Tibial nerve (tissue), 4 donors: ENCODE measurements at regions not wholly inside any gene's neighbourhood (a gene's known extent, or its start where the extent isn't known, plus 50 kb on each side); places are given as distances from the start of the nearest gene placed in this dataset.

Source experiments
- DNase-seq, 2 donors: peaks; one replicate each; pipeline ENCODE4 v3.0.0-alpha.2; 2019; ENCODE audit warnings: low spot score in 2 of 2
- H3K27ac ChIP-seq, 4 donors: fragments of 200-600 bp; sonication (generic) in 3 of 4; one replicate each; pipeline ENCODE4 v1.5.1; 2017 to 2019; ENCODE audit warnings: mild to moderate bottlenecking in 1 of 4
- H3K27me3 ChIP-seq, 2 donors: fragments of 200-600 bp; sonication (generic) in 1 of 2; one replicate each; pipeline versions ENCODE4 v1.5.1 to v1.6.0; 2017 to 2019
- H3K36me3 ChIP-seq, 3 donors: fragments of 200-600 bp; sonication (generic); one replicate each; pipeline ENCODE4 v1.5.1; 2018 to 2019
- H3K4me1 ChIP-seq, 4 donors: fragments of 200-600 bp; sonication (generic) in 3 of 4; one replicate each; pipeline ENCODE4 v1.5.1; 2017 to 2019
- H3K4me3 ChIP-seq, 4 donors: fragments of 200-600 bp; sonication (generic) in 3 of 4; one replicate each; pipeline ENCODE4 v1.5.1; 2017 to 2019; ENCODE audit warnings: mild to moderate bottlenecking in 1 of 4, moderate library complexity in 1 of 4
- H3K9me3 ChIP-seq, 4 donors: fragments of 200-600 bp; sonication (generic) in 3 of 4; one replicate each; pipeline ENCODE4 v1.5.1; 2017 to 2019
- EP300 ChIP-seq, 2 donors: sonication (generic); formaldehyde crosslinking; IDR thresholded peaks; one replicate each; pipeline ENCODE4 v1.6.1; 2017; ENCODE audit warnings: antibody characterized with exemption in 2 of 2, mild to moderate bottlenecking in 1 of 2
- POLR2A ChIP-seq, 2 donors: fragments of 450-650 bp; IDR thresholded peaks; one replicate each; pipeline ENCODE4 v1.6.1; 2017; ENCODE audit warnings: antibody characterized with exemption in 2 of 2, mild to moderate bottlenecking in 2 of 2, moderate library complexity in 2 of 2
- WGBS, 2 donors: methylation state at CpG; one replicate each; pipeline ENCODE4 v1.1.5; 2018; 5-methylcytosine and 5-hydroxymethylcytosine counted together
- TF ChIP-seq, protein P1 (sequence below), 5 experiments: fragments of 200-600 bp in 3 of 5; fragments of 450-650 bp in 2 of 5; sonication (generic) in 3 of 5; IDR thresholded peaks; one replicate each; pipeline ENCODE4 v1.5.1; 2016 to 2019; ENCODE audit warnings: antibody characterized with exemption in 5 of 5, mild to moderate bottlenecking in 3 of 5, moderate library complexity in 2 of 5

DNA sequence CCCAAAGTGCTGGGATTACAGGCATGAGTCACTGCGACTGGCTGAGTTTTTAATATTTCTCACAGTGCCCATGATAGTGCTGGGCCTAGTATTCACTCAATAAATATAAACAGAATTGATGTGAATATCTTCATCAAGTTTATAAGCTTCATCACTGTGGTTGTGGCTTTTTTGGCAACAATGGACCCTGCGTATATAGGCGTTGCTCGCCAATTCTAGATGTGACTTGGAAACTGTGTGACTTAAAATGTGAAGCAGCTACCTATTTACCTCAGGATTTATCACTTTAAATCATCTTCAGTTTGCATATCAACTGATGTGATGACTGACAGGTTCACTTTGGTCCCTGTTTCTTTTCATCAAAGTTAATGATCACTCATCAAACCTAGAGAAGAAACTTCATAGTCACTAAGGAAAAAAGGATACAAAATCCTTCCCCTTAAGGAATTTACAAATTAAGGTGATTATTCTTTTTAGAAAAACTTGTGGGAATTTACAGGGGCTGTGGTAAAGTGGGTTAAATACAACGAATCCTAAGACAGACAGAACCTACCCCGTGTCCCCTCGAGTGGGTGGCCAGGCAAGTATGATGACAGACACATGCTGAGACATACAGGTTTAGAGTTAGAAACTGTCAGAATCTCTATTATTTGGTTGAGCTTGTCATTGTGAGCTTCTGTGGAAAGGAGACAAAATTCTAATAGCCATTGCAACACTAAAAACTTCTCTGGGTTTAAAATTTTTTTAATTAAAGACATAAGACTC lies 101.3 kb downstream of the AKAP11 start:
- Histone ChIP-seq H3K27ac (no peak overlapping the region), H3K36me3 (no peaks in the 10 kb centered on the region), H3K27me3 (no peaks in the 10 kb centered on the region), H3K4me3 (no peak overlapping the region), H3K4me1 (no peaks in the 10 kb centered on the region), H3K9me3 (peaks cover 0 to 5% (median 0%) of the 10 kb centered on the region in 4 donors)
- DNase-seq, result no peak
- 79 to 88% methylated on average over 7 of the region's 7 CpGs for WGBS, 2 donors
- TF ChIP-seq EP300 (IDR thresholded peaks at IDR 0.05) (no peak), POLR2A (IDR thresholded peaks at IDR 0.05) (no peak)
- TF ChIP-seq, protein P1, sequence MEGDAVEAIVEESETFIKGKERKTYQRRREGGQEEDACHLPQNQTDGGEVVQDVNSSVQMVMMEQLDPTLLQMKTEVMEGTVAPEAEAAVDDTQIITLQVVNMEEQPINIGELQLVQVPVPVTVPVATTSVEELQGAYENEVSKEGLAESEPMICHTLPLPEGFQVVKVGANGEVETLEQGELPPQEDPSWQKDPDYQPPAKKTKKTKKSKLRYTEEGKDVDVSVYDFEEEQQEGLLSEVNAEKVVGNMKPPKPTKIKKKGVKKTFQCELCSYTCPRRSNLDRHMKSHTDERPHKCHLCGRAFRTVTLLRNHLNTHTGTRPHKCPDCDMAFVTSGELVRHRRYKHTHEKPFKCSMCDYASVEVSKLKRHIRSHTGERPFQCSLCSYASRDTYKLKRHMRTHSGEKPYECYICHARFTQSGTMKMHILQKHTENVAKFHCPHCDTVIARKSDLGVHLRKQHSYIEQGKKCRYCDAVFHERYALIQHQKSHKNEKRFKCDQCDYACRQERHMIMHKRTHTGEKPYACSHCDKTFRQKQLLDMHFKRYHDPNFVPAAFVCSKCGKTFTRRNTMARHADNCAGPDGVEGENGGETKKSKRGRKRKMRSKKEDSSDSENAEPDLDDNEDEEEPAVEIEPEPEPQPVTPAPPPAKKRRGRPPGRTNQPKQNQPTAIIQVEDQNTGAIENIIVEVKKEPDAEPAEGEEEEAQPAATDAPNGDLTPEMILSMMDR (IDR thresholded peaks at IDR 0.05), result no peak

DNA sequence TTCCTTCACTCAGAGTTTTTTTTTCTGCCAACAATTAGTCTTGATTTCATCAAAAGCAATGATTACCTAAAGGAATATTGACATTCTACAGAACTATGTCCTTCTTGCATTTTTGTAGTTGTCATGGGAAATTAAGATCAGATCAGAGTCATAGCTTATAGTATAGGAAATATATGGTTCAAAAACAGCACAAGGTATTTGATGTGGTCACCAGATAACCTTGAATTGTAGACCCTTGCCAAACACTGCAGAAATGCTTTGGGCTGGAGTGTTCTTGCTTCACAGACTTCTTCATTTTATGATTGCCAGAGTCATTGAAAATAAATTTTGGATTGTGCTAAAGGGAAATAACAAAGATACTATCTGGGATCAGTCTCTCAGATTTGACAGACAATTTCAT lies 103.7 kb downstream of the AKAP11 start:
- Histone ChIP-seq H3K9me3 (peaks cover 0 to 5% (median 0%) of the 10 kb centered on the region in 4 donors), H3K27ac (no peak overlapping the region), H3K4me1 (no peaks in the 10 kb centered on the region), H3K4me3 (no peak overlapping the region), H3K27me3 (no peaks in the 10 kb centered on the region), H3K36me3 (no peaks in the 10 kb centered on the region)
- DNase-seq, result no peak
- TF ChIP-seq, protein P1 (IDR thresholded peaks at IDR 0.05), result no peak
- no peak for TF ChIP-seq EP300 (IDR thresholded peaks at IDR 0.05)
- TF ChIP-seq POLR2A (IDR thresholded peaks at IDR 0.05), result no peak

DNA sequence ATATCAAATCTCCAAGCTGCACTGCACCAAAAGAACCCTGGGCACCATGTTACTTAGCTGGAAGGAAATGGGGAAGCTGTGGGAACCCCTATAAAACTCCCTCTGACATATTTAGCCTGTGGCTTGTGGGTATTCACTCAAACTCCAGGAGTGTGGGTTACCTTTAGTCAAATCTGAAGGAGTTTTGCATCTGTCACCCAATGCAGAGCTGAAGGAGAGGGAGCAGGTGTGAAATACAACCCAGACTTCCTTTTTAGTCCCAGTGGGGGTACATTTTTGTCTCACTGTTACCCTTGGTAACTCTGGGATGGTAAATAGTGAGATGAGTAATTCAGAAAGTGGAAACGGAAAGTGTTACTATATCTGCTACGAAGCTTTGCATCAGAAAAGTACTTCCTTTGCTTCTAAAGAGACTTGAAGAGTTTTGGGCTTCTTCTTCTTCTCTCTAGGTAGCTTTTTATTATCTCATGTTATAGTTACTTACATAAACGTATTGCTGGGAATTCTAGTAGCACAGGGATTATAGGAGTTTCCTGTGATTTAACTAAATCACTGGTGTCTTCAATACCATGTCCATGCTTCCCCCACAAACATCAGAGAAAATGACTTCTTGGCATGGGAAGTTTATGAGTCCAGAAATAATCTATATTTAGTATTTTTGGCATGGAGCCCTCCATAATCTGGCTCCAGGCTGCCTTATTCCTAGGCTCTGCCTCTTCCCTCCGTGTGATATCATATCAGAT lies 105.9 kb downstream of the AKAP11 start:
- WGBS, 2 donors, result 43 to 61% methylated on average over 4 of the region's 4 CpGs
- DNase-seq, result no peak
- H3K4me3 ChIP-seq, result no peak overlapping the region
- no peaks in the 10 kb centered on the region for H3K36me3 ChIP-seq
- no peak overlapping the region for H3K27ac ChIP-seq
- H3K4me1 ChIP-seq, result no peaks in the 10 kb centered on the region
- TF ChIP-seq POLR2A (IDR thresholded peaks at IDR 0.05) (no peak), EP300 (IDR thresholded peaks at IDR 0.05) (no peak)
- TF ChIP-seq, protein P1 (IDR thresholded peaks at IDR 0.05), result no peak
- peaks cover 0 to 11% (median 0%) of the 10 kb centered on the region in 4 donors for H3K9me3 ChIP-seq
- no peaks in the 10 kb centered on the region for H3K27me3 ChIP-seq

DNA sequence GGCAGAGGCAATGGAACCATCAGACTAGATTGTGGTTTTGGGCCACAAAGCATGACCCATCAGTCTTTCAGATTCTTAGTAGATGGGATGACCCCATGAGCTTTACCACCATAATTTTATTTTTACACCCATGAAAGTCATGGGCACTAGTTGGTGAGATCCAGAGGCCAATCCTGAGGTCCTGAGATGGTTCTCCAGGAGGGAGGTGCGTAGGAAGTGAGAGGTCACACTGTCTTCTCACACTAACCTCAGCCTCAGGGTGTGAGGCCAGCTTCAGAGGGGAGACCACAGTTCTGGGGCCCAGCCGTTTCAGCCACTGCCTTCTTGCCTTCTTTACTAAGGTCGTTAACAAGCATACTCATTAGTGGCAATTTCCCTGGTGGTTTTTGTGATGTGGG lies 106.4 kb downstream of the AKAP11 start:
- H3K36me3 ChIP-seq, result no peaks in the 10 kb centered on the region
- TF ChIP-seq EP300 (IDR thresholded peaks at IDR 0.05), result no peak
- TF ChIP-seq, protein P1 (IDR thresholded peaks at IDR 0.05), result no peak
- TF ChIP-seq POLR2A (IDR thresholded peaks at IDR 0.05), result no peak
- WGBS, 2 donors, result 77 to 84% methylated on average over 3 of the region's 3 CpGs

DNA sequence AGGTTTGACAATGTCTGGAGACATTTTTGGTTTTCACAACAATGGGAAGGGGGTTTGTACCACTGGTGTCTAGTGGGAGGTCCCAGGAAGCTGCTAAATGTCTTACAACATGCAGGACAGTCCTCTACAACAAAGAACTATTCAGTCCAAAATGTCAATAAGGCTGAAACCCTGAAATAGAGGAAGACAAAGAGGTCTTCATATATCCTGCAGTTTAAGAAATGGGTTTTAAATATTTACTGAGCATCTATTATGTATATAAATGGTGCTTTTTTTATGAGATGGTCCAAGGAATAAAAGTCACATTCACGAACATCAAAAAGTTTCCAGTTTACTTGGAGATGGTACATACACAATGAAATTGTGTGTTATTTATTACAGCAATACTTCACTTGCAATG lies 107.3 kb downstream of the AKAP11 start:
- TF ChIP-seq POLR2A (IDR thresholded peaks at IDR 0.05), result no peak
- TF ChIP-seq, protein P1 (IDR thresholded peaks at IDR 0.05), result no peak
- no peak for TF ChIP-seq EP300 (IDR thresholded peaks at IDR 0.05)
- Histone ChIP-seq H3K36me3 (no peaks in the 10 kb centered on the region), H3K27me3 (no peaks in the 10 kb centered on the region), H3K27ac (no peak overlapping the region), H3K9me3 (peaks cover 0 to 11% (median 0%) of the 10 kb centered on the region in 4 donors), H3K4me3 (no peak overlapping the region), H3K4me1 (no peaks in the 10 kb centered on the region)
- DNase-seq, result no peak
- WGBS, 2 donors, result 46 to 67% methylated on average over 1 of the region's 1 CpG

More for the DNA sequence above, 106.4 kb downstream of the AKAP11 start:
- H3K4me1 ChIP-seq, result no peaks in the 10 kb centered on the region
- no peak overlapping the region for H3K27ac ChIP-seq
- peaks cover 0 to 11% (median 0%) of the 10 kb centered on the region in 4 donors for H3K9me3 ChIP-seq
- H3K27me3 ChIP-seq, result no peaks in the 10 kb centered on the region
- no peak for DNase-seq
- H3K4me3 ChIP-seq, result no peak overlapping the region
